Epithelial cell of proximal tubule (primary cell): ENCODE measurements at regions not wholly inside any gene's neighbourhood (a gene's known extent, or its start where the extent isn't known, plus 50 kb on each side); places are given as distances from the start of the nearest gene placed in this dataset.

ENCODE experiments used
- DNase-seq: peaks from one replicate; pipeline ENCODE4 v3.0.0-alpha.2; 2011; ENCODE audit warnings: low read depth
- H3K4me3 ChIP-seq: 2 replicates; pipeline ENCODE4 v1.5.1; 2011; ENCODE audit warnings: low read depth, mild to moderate bottlenecking, low read length
- CTCF ChIP-seq: conservative IDR thresholded peaks from 2 replicates; pipeline ENCODE4 v1.5.1; 2012; ENCODE audit warnings: low read depth, mild to moderate bottlenecking, low read length

GRCh38 chr4:14769993-14770392 is 232.3 kb upstream of the CPEB2 start:
- H3K4me3 ChIP-seq: no peak overlapping the region
- DNase-seq: no peak
- TF ChIP-seq CTCF: no peak

- no peak for DNase-seq
- no peak for TF ChIP-seq CTCF
- H3K4me3 ChIP-seq: no peak overlapping the region
Observed at GRCh38 chr4:14771094-14771493, 231.2 kb upstream of the CPEB2 start.

GRCh38 chr4:14771504-14772175 is 230.6 kb upstream of the CPEB2 start:
- DNase-seq: no peak
- H3K4me3 ChIP-seq: no peak overlapping the region
- TF ChIP-seq CTCF: no peak

GRCh38 chr4:14772388-14772787 is 229.9 kb upstream of the CPEB2 start:
- no peak for DNase-seq
- no peak for TF ChIP-seq CTCF
- no peak overlapping the region for H3K4me3 ChIP-seq

GRCh38 chr4:14783011-14783877 is 219.0 kb upstream of the CPEB2 start:
- no peak for DNase-seq
- TF ChIP-seq CTCF: no peak

GRCh38 chr4:14787221-14787620 is 215.1 kb upstream of the CPEB2 start:
- no peak for DNase-seq
- no peak for TF ChIP-seq CTCF
- H3K4me3 ChIP-seq: no peak overlapping the region

More at GRCh38 chr4:14783011-14783877, 219.0 kb upstream of the CPEB2 start:
- H3K4me3 ChIP-seq: no peak overlapping the region
